GM23338 (cell line): ENCODE measurements at regions not wholly inside any gene's neighbourhood (a gene's known extent, or its start where the extent isn't known, plus 50 kb on each side); places are given as distances from the start of the nearest gene placed in this dataset.

ENCODE experiments used
- ATAC-seq: fragments of 200-7000 bp; cut with Tn5 transposase; 3 replicates; pipeline ENCODE4 v1.9.1; 2020
- DNase-seq: peaks from one replicate; pipeline ENCODE4 v3.0.0-alpha.2; 2015; ENCODE audit warnings: low spot score
- H2AFZ ChIP-seq: fragments of 200-600 bp; sonication (generic); 2 replicates; pipeline ENCODE4 v1.8.0; 2016; ENCODE audit warnings: antibody characterized with exemption, mild to moderate bottlenecking, moderate library complexity
- H3F3A ChIP-seq: fragments of 200-600 bp; sonication (generic); replicated peaks from 2 replicates; pipeline ENCODE4 v1.8.0; 2017; ENCODE audit warnings: antibody characterized with exemption, mixed run types, low read depth
- H3K27ac ChIP-seq: fragments of 200-600 bp; sonication (generic); 2 replicates; pipeline ENCODE4 v1.6.1; 2016; ENCODE audit warnings: low read depth
- H3K27me3 ChIP-seq: fragments of 200-600 bp; sonication (generic); 2 replicates; pipeline ENCODE4 v1.8.0; 2016; ENCODE audit warnings: mild to moderate bottlenecking, mixed run types, moderate library complexity; ENCODE audit not compliant: insufficient read depth
- H3K36me3 ChIP-seq: fragments of 200-600 bp; sonication (generic); 2 replicates; pipeline ENCODE4 v1.8.0; 2016; ENCODE audit warnings: mild to moderate bottlenecking; ENCODE audit not compliant: insufficient read depth
- H3K4me1 ChIP-seq: fragments of 200-600 bp; sonication (generic); 2 replicates; pipeline ENCODE4 v1.8.0; 2016; ENCODE audit warnings: mild to moderate bottlenecking, moderate library complexity; ENCODE audit not compliant: insufficient read depth
- H3K4me2 ChIP-seq: fragments of 200-600 bp; sonication (generic); 2 replicates; pipeline ENCODE4 v1.7.1; 2017; ENCODE audit warnings: mixed run types
- H3K4me3 ChIP-seq: fragments of 200-600 bp; sonication (generic); 2 replicates; pipeline ENCODE4 v1.6.1; 2016; ENCODE audit warnings: mixed run types
- H3K79me2 ChIP-seq: fragments of 200-600 bp; sonication (generic); replicated peaks from 2 replicates; pipeline ENCODE4 v1.8.0; 2017; ENCODE audit warnings: mild to moderate bottlenecking; ENCODE audit not compliant: insufficient read depth
- H3K9me2 ChIP-seq: fragments of 200-600 bp; sonication (generic); 2 replicates; pipeline ENCODE4 v1.8.0; 2017; ENCODE audit not compliant: insufficient read depth
- H4K20me1 ChIP-seq: fragments of 200-600 bp; sonication (generic); replicated peaks from 2 replicates; pipeline ENCODE4 v1.8.0; 2017; ENCODE audit warnings: mild to moderate bottlenecking; ENCODE audit not compliant: insufficient read depth
- H3K27ac Mint-ChIP-seq: 2 replicates; pipeline ENCODE4 v1.8.0; 2020; ENCODE audit warnings: inconsistent platforms, mild to moderate bottlenecking, moderate library complexity, mixed read lengths
- H3K27me3 Mint-ChIP-seq: 3 replicates; pipeline ENCODE4 v1.8.0; 2022; ENCODE audit warnings: low read depth, mild to moderate bottlenecking, moderate library complexity, mixed read lengths, inconsistent platforms; ENCODE audit not compliant: insufficient read depth, poor library complexity
- H3K36me3 Mint-ChIP-seq: 3 replicates; pipeline ENCODE4 v1.8.0; 2021; ENCODE audit warnings: low read depth, mild to moderate bottlenecking, inconsistent platforms, moderate library complexity, mixed read lengths
- H3K4me1 Mint-ChIP-seq: 3 replicates; pipeline ENCODE4 v1.8.0; 2020; ENCODE audit warnings: mild to moderate bottlenecking, inconsistent platforms, mixed read lengths
- H3K4me3 Mint-ChIP-seq: 3 replicates; pipeline ENCODE4 v1.8.0; 2021; ENCODE audit warnings: moderate library complexity, mild to moderate bottlenecking, inconsistent platforms, mixed read lengths
- H3K9me3 Mint-ChIP-seq: 3 replicates; pipeline ENCODE4 v1.8.0; 2020; ENCODE audit warnings: moderate library complexity, mild to moderate bottlenecking, inconsistent platforms, mixed read lengths
- CREB1 ChIP-seq: fragments of 250-450 bp; sonication (Bioruptor Pico); IDR thresholded peaks from 2 replicates; pipeline ENCODE4 v1.5.0; 2020; ENCODE audit warnings: low read depth, mild to moderate bottlenecking, moderate library complexity
- EZH2 ChIP-seq: fragments of 200-600 bp; sonication (generic); IDR thresholded peaks from one replicate; pipeline ENCODE4 v1.8.0; 2017; ENCODE audit warnings: antibody characterized with exemption, mild to moderate bottlenecking, low read depth; ENCODE audit not compliant: unreplicated experiment
- EZH2phosphoT487 ChIP-seq: fragments of 200-600 bp; sonication (generic); IDR thresholded peaks from one replicate; pipeline ENCODE4 v1.8.1; 2018; ENCODE audit warnings: antibody characterized with exemption; ENCODE audit not compliant: unreplicated experiment
- JUNB ChIP-seq: IDR thresholded peaks from one replicate; pipeline ENCODE4 v1.6.1; 2016; ENCODE audit warnings: antibody characterized with exemption; ENCODE audit not compliant: unreplicated experiment
- NANOG ChIP-seq: IDR thresholded peaks from 2 replicates; pipeline ENCODE4 v1.6.1; 2016; ENCODE audit warnings: antibody characterized with exemption, borderline replicate concordance
- POLR2AphosphoS5 ChIP-seq: IDR thresholded peaks from 2 replicates; pipeline ENCODE4 v1.6.1; 2016; ENCODE audit warnings: antibody characterized with exemption, low read depth
- STAT1 ChIP-seq: IDR thresholded peaks from one replicate; pipeline ENCODE4 v1.6.1; 2016; ENCODE audit warnings: antibody characterized with exemption; ENCODE audit not compliant: unreplicated experiment
- ZNF114 ChIP-seq: fragments of 250-450 bp; sonication (Bioruptor Pico); IDR thresholded peaks from 2 replicates; pipeline ENCODE4 v1.5.0; 2020; ENCODE audit warnings: mild to moderate bottlenecking, moderate library complexity
- ZNF331 ChIP-seq: fragments of 250-450 bp; sonication (Bioruptor Pico); IDR thresholded peaks from 2 replicates; pipeline ENCODE4 v1.5.0; 2020; ENCODE audit warnings: low read depth, mild to moderate bottlenecking, moderate library complexity
- TF ChIP-seq, protein P1 (sequence below), 2 experiments: fragments of 200-600 bp in 1 of 2; sonication (generic) in 1 of 2; conservative IDR thresholded peaks; 2 replicates each; pipeline versions ENCODE4 v1.5.1 to v1.6.1; 2016 to 2017; ENCODE audit warnings: antibody characterized with exemption in 2 of 2, low read depth in 2 of 2, mild to moderate bottlenecking in 2 of 2, moderate library complexity in 1 of 2
- TF ChIP-seq, protein P2 (sequence below): fragments of 250-450 bp; sonication (Bioruptor Pico); IDR thresholded peaks from 2 replicates; pipeline ENCODE4 v1.5.0; 2020; ENCODE audit warnings: mild to moderate bottlenecking, moderate library complexity
- TF ChIP-seq, protein P3 (sequence below): IDR thresholded peaks from 2 replicates; pipeline ENCODE4 v1.6.1; 2016; ENCODE audit warnings: antibody characterized with exemption
- TF ChIP-seq, protein P4 (sequence below): IDR thresholded peaks from one replicate; pipeline ENCODE4 v1.6.1; 2018; ENCODE audit warnings: antibody characterized with exemption; ENCODE audit not compliant: unreplicated experiment

DNA sequence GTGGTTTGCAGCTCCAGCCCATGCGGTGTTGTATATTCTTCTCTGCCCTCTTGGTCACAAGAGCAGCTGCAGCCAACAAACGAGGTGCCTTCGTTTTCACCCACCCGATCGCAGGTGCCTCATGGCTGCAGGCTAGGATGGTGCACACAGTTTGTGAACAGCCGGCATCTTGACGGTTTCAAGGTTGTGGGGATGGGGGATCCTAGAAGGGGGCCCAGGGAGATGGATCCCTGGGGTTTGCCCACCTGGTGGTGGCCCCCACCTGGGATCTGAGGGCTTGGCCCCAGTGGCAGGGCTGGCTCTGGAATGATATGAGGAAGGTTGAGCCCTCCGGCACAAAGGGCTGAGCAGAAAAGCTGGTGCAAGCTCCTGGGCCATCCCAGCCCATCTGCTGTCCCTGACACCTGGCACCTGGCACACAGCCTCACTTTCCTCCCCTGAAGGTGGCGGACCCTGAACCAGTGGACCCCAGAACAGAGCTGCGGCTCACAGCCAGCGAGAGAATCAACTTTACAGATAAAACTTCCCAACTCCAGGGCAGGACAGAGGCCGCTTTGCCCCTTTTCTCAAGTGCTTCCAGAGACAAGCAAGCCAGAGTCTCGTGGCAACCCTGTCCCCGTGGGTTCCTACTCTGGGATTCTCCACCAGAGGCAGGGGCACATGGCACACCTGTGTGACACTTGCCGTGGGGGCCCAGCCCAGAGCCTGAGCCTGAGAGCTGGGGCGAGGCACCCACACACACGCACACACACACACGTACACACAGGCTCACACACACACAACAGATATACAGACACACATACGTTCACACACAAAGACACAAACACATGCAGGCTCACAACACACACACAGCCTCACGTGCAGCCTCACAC is 177.3 kb upstream of the PPP2R2D start:
- no peak overlapping the region for H2AFZ ChIP-seq
- Mint-ChIP-seq H3K4me3 (no peak overlapping the region), H3K36me3 (no peaks in the 10 kb centered on the region), H3K27me3 (peaks cover 14% of the 10 kb centered on the region), H3K27ac (peak overlapping the region; percentile 43; the same call in 1 of the 2 replicates), H3K4me1 (peaks cover 23% of the 10 kb centered on the region), H3K9me3 (peaks cover 3% of the 10 kb centered on the region)
- peaks cover 3% of the 10 kb centered on the region; the same call in 1 of the 2 replicates for H3K9me2 ChIP-seq
- no peak overlapping the region for H3K4me2 ChIP-seq
- no peaks in the 10 kb centered on the region for H4K20me1 ChIP-seq
- no peaks in the 10 kb centered on the region; the same call in 1 of the 2 replicates for H3K36me3 ChIP-seq
- peaks cover 4% of the 10 kb centered on the region for H3K4me1 ChIP-seq
- no peak for TF ChIP-seq JUNB
- TF ChIP-seq, protein P1, sequence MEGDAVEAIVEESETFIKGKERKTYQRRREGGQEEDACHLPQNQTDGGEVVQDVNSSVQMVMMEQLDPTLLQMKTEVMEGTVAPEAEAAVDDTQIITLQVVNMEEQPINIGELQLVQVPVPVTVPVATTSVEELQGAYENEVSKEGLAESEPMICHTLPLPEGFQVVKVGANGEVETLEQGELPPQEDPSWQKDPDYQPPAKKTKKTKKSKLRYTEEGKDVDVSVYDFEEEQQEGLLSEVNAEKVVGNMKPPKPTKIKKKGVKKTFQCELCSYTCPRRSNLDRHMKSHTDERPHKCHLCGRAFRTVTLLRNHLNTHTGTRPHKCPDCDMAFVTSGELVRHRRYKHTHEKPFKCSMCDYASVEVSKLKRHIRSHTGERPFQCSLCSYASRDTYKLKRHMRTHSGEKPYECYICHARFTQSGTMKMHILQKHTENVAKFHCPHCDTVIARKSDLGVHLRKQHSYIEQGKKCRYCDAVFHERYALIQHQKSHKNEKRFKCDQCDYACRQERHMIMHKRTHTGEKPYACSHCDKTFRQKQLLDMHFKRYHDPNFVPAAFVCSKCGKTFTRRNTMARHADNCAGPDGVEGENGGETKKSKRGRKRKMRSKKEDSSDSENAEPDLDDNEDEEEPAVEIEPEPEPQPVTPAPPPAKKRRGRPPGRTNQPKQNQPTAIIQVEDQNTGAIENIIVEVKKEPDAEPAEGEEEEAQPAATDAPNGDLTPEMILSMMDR (conservative IDR thresholded peaks at IDR 0.05; ENCODE audit: low read depth in 2 of 2) = no peak
- TF ChIP-seq CREB1 (CRISPR knock-in tag) = no peak
- TF ChIP-seq EZH2phosphoT487 = no peak
- TF ChIP-seq, protein P2, sequence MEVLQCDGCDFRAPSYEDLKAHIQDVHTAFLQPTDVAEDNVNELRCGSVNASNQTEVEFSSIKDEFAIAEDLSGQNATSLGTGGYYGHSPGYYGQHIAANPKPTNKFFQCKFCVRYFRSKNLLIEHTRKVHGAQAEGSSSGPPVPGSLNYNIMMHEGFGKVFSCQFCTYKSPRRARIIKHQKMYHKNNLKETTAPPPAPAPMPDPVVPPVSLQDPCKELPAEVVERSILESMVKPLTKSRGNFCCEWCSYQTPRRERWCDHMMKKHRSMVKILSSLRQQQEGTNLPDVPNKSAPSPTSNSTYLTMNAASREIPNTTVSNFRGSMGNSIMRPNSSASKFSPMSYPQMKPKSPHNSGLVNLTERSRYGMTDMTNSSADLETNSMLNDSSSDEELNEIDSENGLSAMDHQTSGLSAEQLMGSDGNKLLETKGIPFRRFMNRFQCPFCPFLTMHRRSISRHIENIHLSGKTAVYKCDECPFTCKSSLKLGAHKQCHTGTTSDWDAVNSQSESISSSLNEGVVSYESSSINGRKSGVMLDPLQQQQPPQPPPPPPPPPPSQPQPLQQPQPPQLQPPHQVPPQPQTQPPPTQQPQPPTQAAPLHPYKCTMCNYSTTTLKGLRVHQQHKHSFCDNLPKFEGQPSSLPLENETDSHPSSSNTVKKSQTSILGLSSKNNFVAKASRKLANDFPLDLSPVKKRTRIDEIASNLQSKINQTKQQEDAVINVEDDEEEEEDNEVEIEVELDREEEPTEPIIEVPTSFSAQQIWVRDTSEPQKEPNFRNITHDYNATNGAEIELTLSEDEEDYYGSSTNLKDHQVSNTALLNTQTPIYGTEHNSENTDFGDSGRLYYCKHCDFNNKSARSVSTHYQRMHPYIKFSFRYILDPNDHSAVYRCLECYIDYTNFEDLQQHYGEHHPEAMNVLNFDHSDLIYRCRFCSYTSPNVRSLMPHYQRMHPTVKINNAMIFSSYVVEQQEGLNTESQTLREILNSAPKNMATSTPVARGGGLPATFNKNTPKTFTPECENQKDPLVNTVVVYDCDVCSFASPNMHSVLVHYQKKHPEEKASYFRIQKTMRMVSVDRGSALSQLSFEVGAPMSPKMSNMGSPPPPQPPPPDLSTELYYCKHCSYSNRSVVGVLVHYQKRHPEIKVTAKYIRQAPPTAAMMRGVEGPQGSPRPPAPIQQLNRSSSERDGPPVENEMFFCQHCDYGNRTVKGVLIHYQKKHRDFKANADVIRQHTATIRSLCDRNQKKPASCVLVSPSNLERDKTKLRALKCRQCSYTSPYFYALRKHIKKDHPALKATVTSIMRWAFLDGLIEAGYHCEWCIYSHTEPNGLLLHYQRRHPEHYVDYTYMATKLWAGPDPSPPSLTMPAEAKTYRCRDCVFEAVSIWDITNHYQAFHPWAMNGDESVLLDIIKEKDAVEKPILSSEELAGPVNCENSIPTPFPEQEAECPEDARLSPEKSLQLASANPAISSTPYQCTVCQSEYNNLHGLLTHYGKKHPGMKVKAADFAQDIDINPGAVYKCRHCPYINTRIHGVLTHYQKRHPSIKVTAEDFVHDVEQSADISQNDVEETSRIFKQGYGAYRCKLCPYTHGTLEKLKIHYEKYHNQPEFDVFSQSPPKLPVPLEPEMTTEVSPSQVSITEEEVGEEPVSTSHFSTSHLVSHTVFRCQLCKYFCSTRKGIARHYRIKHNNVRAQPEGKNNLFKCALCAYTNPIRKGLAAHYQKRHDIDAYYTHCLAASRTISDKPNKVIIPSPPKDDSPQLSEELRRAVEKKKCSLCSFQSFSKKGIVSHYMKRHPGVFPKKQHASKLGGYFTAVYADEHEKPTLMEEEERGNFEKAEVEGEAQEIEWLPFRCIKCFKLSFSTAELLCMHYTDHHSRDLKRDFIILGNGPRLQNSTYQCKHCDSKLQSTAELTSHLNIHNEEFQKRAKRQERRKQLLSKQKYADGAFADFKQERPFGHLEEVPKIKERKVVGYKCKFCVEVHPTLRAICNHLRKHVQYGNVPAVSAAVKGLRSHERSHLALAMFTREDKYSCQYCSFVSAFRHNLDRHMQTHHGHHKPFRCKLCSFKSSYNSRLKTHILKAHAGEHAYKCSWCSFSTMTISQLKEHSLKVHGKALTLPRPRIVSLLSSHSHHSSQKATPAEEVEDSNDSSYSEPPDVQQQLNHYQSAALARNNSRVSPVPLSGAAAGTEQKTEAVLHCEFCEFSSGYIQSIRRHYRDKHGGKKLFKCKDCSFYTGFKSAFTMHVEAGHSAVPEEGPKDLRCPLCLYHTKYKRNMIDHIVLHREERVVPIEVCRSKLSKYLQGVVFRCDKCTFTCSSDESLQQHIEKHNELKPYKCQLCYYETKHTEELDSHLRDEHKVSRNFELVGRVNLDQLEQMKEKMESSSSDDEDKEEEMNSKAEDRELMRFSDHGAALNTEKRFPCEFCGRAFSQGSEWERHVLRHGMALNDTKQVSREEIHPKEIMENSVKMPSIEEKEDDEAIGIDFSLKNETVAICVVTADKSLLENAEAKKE (CRISPR knock-in tag) = no peak
- TF ChIP-seq, protein P3, sequence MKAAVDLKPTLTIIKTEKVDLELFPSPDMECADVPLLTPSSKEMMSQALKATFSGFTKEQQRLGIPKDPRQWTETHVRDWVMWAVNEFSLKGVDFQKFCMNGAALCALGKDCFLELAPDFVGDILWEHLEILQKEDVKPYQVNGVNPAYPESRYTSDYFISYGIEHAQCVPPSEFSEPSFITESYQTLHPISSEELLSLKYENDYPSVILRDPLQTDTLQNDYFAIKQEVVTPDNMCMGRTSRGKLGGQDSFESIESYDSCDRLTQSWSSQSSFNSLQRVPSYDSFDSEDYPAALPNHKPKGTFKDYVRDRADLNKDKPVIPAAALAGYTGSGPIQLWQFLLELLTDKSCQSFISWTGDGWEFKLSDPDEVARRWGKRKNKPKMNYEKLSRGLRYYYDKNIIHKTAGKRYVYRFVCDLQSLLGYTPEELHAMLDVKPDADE = no peak
- TF ChIP-seq POLR2AphosphoS5 = no peak
- no peak for TF ChIP-seq ZNF114 (CRISPR knock-in tag)
- no peak for TF ChIP-seq EZH2
- TF ChIP-seq STAT1 = no peak
- TF ChIP-seq, protein P4, sequence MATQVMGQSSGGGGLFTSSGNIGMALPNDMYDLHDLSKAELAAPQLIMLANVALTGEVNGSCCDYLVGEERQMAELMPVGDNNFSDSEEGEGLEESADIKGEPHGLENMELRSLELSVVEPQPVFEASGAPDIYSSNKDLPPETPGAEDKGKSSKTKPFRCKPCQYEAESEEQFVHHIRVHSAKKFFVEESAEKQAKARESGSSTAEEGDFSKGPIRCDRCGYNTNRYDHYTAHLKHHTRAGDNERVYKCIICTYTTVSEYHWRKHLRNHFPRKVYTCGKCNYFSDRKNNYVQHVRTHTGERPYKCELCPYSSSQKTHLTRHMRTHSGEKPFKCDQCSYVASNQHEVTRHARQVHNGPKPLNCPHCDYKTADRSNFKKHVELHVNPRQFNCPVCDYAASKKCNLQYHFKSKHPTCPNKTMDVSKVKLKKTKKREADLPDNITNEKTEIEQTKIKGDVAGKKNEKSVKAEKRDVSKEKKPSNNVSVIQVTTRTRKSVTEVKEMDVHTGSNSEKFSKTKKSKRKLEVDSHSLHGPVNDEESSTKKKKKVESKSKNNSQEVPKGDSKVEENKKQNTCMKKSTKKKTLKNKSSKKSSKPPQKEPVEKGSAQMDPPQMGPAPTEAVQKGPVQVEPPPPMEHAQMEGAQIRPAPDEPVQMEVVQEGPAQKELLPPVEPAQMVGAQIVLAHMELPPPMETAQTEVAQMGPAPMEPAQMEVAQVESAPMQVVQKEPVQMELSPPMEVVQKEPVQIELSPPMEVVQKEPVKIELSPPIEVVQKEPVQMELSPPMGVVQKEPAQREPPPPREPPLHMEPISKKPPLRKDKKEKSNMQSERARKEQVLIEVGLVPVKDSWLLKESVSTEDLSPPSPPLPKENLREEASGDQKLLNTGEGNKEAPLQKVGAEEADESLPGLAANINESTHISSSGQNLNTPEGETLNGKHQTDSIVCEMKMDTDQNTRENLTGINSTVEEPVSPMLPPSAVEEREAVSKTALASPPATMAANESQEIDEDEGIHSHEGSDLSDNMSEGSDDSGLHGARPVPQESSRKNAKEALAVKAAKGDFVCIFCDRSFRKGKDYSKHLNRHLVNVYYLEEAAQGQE = no peak
- TF ChIP-seq ZNF331 = no peak
- no peak for TF ChIP-seq NANOG
- H3K79me2 ChIP-seq = no peaks in the 10 kb centered on the region
- DNase-seq (no peak), ATAC-seq (no peak)
- H3K4me3 ChIP-seq = no peak overlapping the region
- no peak overlapping the region for H3K27ac ChIP-seq
- H3K27me3 ChIP-seq = no peaks in the 10 kb centered on the region
- H3F3A ChIP-seq = 0 out of 2 replicates have a peak, but pooled peaks cover 3% of the 10 kb centered on the region
